ENCODE measurements at regions not wholly inside any gene's neighbourhood (a gene's known extent, or its start where the extent isn't known, plus 50 kb on each side); places are given as distances from the start of the nearest gene placed in this dataset.
"Not testable (repeated sequence)": the region's sequence is repeated elsewhere in the genome, so short reads cannot be mapped to it uniquely, and the experiment has no call there.

- TF ChIP-seq, protein P1, sequence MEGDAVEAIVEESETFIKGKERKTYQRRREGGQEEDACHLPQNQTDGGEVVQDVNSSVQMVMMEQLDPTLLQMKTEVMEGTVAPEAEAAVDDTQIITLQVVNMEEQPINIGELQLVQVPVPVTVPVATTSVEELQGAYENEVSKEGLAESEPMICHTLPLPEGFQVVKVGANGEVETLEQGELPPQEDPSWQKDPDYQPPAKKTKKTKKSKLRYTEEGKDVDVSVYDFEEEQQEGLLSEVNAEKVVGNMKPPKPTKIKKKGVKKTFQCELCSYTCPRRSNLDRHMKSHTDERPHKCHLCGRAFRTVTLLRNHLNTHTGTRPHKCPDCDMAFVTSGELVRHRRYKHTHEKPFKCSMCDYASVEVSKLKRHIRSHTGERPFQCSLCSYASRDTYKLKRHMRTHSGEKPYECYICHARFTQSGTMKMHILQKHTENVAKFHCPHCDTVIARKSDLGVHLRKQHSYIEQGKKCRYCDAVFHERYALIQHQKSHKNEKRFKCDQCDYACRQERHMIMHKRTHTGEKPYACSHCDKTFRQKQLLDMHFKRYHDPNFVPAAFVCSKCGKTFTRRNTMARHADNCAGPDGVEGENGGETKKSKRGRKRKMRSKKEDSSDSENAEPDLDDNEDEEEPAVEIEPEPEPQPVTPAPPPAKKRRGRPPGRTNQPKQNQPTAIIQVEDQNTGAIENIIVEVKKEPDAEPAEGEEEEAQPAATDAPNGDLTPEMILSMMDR (IDR thresholded peaks at IDR 0.05; ENCODE audit: low read depth, low read length), result no peak
- Histone ChIP-seq H3K36me3 (no peaks in the 10 kb centered on the region), H3K4me3 (ENCODE audit: low read depth, low read length) (no peak overlapping the region), H3K4me1 (no peaks in the 10 kb centered on the region), H3K27me3 (no peaks in the 10 kb centered on the region), H3K9me3 (no peaks in the 10 kb centered on the region)
- no peak for DNase-seq
Observed at GRCh38 chr6:76886900-76887299, 576.4 kb downstream of the HTR1B start.

- Histone ChIP-seq H3K4me1 (no peaks in the 10 kb centered on the region), H3K27me3 (no peaks in the 10 kb centered on the region), H3K9me3 (no peaks in the 10 kb centered on the region), H3K36me3 (no peaks in the 10 kb centered on the region), H3K4me3 (ENCODE audit: low read depth, low read length) (no peak overlapping the region)
- no peak for DNase-seq
- TF ChIP-seq, protein P1 (IDR thresholded peaks at IDR 0.05; ENCODE audit: low read depth, low read length), result no peak
Observed at GRCh38 chr6:76885861-76886301, 577.4 kb downstream of the HTR1B start.

DNA sequence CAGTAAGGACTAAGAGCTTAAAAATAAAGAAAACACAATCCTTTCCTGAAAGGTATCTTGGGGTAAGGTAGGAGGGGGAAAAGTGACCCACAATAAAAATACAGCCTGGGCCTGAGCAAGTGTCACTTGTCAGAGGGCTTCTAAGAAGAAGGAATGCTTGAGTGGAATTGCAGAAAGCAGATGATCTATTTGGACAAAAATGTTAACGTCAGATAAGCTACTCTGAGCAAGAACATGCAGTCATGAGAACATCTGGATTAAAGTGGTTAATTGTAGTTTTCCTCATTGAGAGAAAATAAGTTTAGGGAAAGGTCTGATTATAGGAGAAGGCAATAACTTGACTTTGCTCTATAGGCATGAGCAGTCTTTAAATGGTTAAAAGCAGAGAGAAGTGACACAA lies 581.9 kb downstream of the HTR1B start:
- no peaks in the 10 kb centered on the region for H3K36me3 ChIP-seq
- no peak for DNase-seq
- H3K4me3 ChIP-seq (ENCODE audit: low read depth, low read length), result no peak overlapping the region
- H3K9me3 ChIP-seq, result no peaks in the 10 kb centered on the region
- TF ChIP-seq, protein P1 (IDR thresholded peaks at IDR 0.05; ENCODE audit: low read depth, low read length), result no peak
- H3K27me3 ChIP-seq, result no peaks in the 10 kb centered on the region
- no peaks in the 10 kb centered on the region for H3K4me1 ChIP-seq

- Histone ChIP-seq H3K4me3 (ENCODE audit: low read depth, low read length) (no peak overlapping the region), H3K4me1 (no peaks in the 10 kb centered on the region), H3K36me3 (no peaks in the 10 kb centered on the region), H3K27me3 (no peaks in the 10 kb centered on the region), H3K9me3 (no peaks in the 10 kb centered on the region)
- TF ChIP-seq, protein P1 (IDR thresholded peaks at IDR 0.05; ENCODE audit: low read depth, low read length), result peak; percentile 68
- DNase-seq, result peak; percentile 68
Observed at GRCh38 chr6:76876922-76877553, 586.3 kb downstream of the HTR1B start.

- not testable (repeated sequence) for H3K4me3 ChIP-seq (ENCODE audit: low read depth, low read length); H3K4me1 ChIP-seq
- peak; percentile 38 for DNase-seq
Observed at GRCh38 chr6:76876430-76876829, 586.9 kb downstream of the HTR1B start.

GRCh38 chr6:76867182-76867581 lies 596.1 kb downstream of the HTR1B start:
- DNase-seq, result no peak
- H3K36me3 ChIP-seq, result no peaks in the 10 kb centered on the region
- no peaks in the 10 kb centered on the region for H3K9me3 ChIP-seq
- H3K27me3 ChIP-seq, result no peaks in the 10 kb centered on the region
- no peak overlapping the region for H3K4me3 ChIP-seq (ENCODE audit: low read depth, low read length)
- TF ChIP-seq, protein P1 (IDR thresholded peaks at IDR 0.05; ENCODE audit: low read depth, low read length), result no peak
- no peaks in the 10 kb centered on the region for H3K4me1 ChIP-seq

More at GRCh38 chr6:76876430-76876829, 586.9 kb downstream of the HTR1B start:
- not testable (repeated sequence) for H3K36me3 ChIP-seq, H3K27me3 ChIP-seq, H3K9me3 ChIP-seq

Data from BE2C (cell line).